ENCODE measurements at regions not wholly inside any gene's neighbourhood (a gene's known extent, or its start where the extent isn't known, plus 50 kb on each side); places are given as distances from the start of the nearest gene placed in this dataset.
"Not testable (repeated sequence)": the region's sequence is repeated elsewhere in the genome, so short reads cannot be mapped to it uniquely, and the experiment has no call there.

- H3K27me3 ChIP-seq = no peaks in the 10 kb centered on the region
- no peaks in the 10 kb centered on the region for H3K9me3 ChIP-seq
- WGBS, 2 donors = 68 to 71% methylated on average over 3 to 4 of the region's 4 CpGs
- no peak overlapping the region for H3K27ac ChIP-seq
- TF ChIP-seq POLR2A (IDR thresholded peaks at IDR 0.05) = no peak
- no peaks in the 10 kb centered on the region for H3K4me1 ChIP-seq
- no peak for DNase-seq
- intact Hi-C loops (cut with DNase I) = no loop called here
- H3K36me3 ChIP-seq = no peaks in the 10 kb centered on the region
- no peak overlapping the region for H3K4me3 ChIP-seq (replicated peaks in 1 of 3)
Observed at GRCh38 chr1:41977326-41977725, 58.6 kb upstream of the HIVEP3 start.

- H3K4me3 ChIP-seq (replicated peaks in 1 of 3) = no peak overlapping the region
- H3K27me3 ChIP-seq = no peaks in the 10 kb centered on the region
- H3K36me3 ChIP-seq = no peaks in the 10 kb centered on the region
- no peaks in the 10 kb centered on the region for H3K4me1 ChIP-seq
- H3K9me3 ChIP-seq = no peaks in the 10 kb centered on the region
- DNase-seq = no peak
- intact Hi-C loops (cut with DNase I) = no loop called here
- no peak for TF ChIP-seq POLR2A (IDR thresholded peaks at IDR 0.05)
- TF ChIP-seq, protein P1, sequence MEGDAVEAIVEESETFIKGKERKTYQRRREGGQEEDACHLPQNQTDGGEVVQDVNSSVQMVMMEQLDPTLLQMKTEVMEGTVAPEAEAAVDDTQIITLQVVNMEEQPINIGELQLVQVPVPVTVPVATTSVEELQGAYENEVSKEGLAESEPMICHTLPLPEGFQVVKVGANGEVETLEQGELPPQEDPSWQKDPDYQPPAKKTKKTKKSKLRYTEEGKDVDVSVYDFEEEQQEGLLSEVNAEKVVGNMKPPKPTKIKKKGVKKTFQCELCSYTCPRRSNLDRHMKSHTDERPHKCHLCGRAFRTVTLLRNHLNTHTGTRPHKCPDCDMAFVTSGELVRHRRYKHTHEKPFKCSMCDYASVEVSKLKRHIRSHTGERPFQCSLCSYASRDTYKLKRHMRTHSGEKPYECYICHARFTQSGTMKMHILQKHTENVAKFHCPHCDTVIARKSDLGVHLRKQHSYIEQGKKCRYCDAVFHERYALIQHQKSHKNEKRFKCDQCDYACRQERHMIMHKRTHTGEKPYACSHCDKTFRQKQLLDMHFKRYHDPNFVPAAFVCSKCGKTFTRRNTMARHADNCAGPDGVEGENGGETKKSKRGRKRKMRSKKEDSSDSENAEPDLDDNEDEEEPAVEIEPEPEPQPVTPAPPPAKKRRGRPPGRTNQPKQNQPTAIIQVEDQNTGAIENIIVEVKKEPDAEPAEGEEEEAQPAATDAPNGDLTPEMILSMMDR (IDR thresholded peaks at IDR 0.05) = no peak
- 88 to 96% methylated on average over 7 of the region's 7 CpGs for WGBS, 2 donors
- no peak overlapping the region for H3K27ac ChIP-seq
Observed at GRCh38 chr1:41976671-41977070, 57.9 kb upstream of the HIVEP3 start.

- WGBS, 2 donors = 88 to 89% methylated on average over 12 of the region's 12 CpGs
- Histone ChIP-seq H3K27ac (no peak overlapping the region), H3K4me3 (replicated peaks in 1 of 3) (no peak overlapping the region), H3K36me3 (no peaks in the 10 kb centered on the region), H3K4me1 (no peaks in the 10 kb centered on the region), H3K27me3 (no peaks in the 10 kb centered on the region), H3K9me3 (no peaks in the 10 kb centered on the region)
- intact Hi-C loops (cut with DNase I) = no loop called here
- TF ChIP-seq POLR2A (IDR thresholded peaks at IDR 0.05) = no peak
- TF ChIP-seq, protein P1 (IDR thresholded peaks at IDR 0.05) = no peak
- no peak for DNase-seq
Observed at GRCh38 chr1:41975850-41976569, 57.3 kb upstream of the HIVEP3 start.

GRCh38 chr1:41975121-41975520, 56.4 kb upstream of the HIVEP3 start:
- no peaks in the 10 kb centered on the region for H3K4me1 ChIP-seq
- TF ChIP-seq POLR2A (IDR thresholded peaks at IDR 0.05) = no peak
- TF ChIP-seq, protein P1 (IDR thresholded peaks at IDR 0.05) = no peak

GRCh38 chr1:41968557-41968956, 49.8 kb upstream of the HIVEP3 start:
- H3K4me1 ChIP-seq; H3K4me3 ChIP-seq (replicated peaks in 1 of 3); DNase-seq; H3K9me3 ChIP-seq; H3K36me3 ChIP-seq; H3K27ac ChIP-seq; H3K27me3 ChIP-seq; intact Hi-C loops (cut with DNase I): not testable (repeated sequence)

More at GRCh38 chr1:41975121-41975520, 56.4 kb upstream of the HIVEP3 start:
- no peaks in the 10 kb centered on the region for H3K36me3 ChIP-seq
- no peaks in the 10 kb centered on the region for H3K9me3 ChIP-seq
- no peak overlapping the region for H3K27ac ChIP-seq
- DNase-seq = no peak
- H3K4me3 ChIP-seq (replicated peaks in 1 of 3) = no peak overlapping the region
- no peaks in the 10 kb centered on the region for H3K27me3 ChIP-seq
- intact Hi-C loops (cut with DNase I) = no loop called here
